ENCODE measurements at regions not wholly inside any gene's neighbourhood (a gene's known extent, or its start where the extent isn't known, plus 50 kb on each side); places are given as distances from the start of the nearest gene placed in this dataset.

GRCh38 chr22:26927821-26928220 lies 270.4 kb downstream of the MIAT start:
- TF ChIP-seq CTCF (IDR thresholded peaks at IDR 0.05) (no peak), POLR2AphosphoS5 (IDR thresholded peaks at IDR 0.05) (no peak)

Data from prostate gland (tissue), 2 donors.